ENCODE measurements at regions not wholly inside any gene's neighbourhood (a gene's known extent, or its start where the extent isn't known, plus 50 kb on each side); places are given as distances from the start of the nearest gene placed in this dataset.

DNA sequence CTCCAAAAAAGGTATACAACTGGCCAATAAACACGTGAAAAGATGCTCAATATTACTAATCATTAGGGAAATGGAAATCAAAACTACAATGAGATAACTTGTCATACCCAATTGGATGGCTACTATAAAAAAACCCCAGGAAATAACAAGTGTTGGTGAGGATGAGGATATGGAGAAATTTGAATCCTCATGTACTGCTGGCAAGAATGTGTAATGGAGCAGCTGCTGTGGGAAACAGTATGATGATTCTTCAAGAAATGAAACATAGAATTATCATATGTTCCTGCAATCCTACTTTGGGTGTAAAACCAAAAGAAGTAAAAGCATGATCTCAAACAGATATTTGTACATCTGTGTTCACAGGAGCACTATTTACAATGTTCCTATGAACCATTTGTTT lies 67.4 kb downstream of the RPLP1 start:
- no TSS peak for BruUV-seq (replicated peaks)
- Mint-ChIP-seq H3K27ac (ENCODE audit: low read depth, unreplicated experiment) (no peak overlapping the region), H3K36me3 (ENCODE audit: insufficient read depth, unreplicated experiment) (no peaks in the 10 kb centered on the region), H3K4me3 (ENCODE audit: unreplicated experiment) (no peak overlapping the region), H3K4me1 (ENCODE audit: insufficient read depth, unreplicated experiment) (no peaks in the 10 kb centered on the region), H3K9me3 (ENCODE audit: unreplicated experiment) (no peaks in the 10 kb centered on the region), H3K27me3 (ENCODE audit: insufficient read depth, unreplicated experiment) (peaks cover 11% of the 10 kb centered on the region)
- ChIA-PET CTCF (interaction anchor here (0.7 kb wide), 1 partner anchor 10 kb away, joined by 3 read pairs; no protein-coding TSS in a partner anchor), POLR2A (interaction anchor here (0.8 kb wide), 1 partner anchor 12 kb away, joined by 5 read pairs; no protein-coding TSS in a partner anchor)
- intact Hi-C loops (cut with micrococcal nuclease): loop anchor here (5.0 kb wide), 1 partner anchor 202 kb away; no protein-coding TSS in a partner anchor
- no peak for TF ChIP-seq CTCF (IDR thresholded peaks at IDR 0.05; ENCODE audit: unreplicated experiment)
- DNase-seq (ENCODE audit: unreplicated experiment): no peak

DNA sequence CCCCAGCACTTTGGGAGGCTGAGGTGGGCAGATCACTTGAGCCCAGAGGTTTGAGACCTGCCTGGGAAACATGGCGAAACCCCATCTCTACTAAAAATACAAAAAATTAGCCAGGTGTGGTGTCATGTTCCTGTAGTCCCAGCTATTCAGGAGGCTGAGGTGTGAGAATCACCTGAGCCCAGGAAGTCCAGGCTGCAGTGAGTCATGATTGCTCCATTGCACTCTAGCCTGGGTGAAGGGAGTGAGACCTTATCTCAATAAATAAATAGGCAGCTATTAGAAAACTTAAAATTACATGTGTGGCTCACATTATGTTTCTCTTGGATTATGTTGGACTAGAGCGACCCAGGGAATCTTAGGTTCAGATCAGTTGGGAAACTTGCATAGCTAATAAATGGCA lies 69.7 kb downstream of the RPLP1 start:
- TF ChIP-seq CTCF (IDR thresholded peaks at IDR 0.05; ENCODE audit: unreplicated experiment): no peak
- no peak overlapping the region for H3K4me3 Mint-ChIP-seq (ENCODE audit: unreplicated experiment)
- peaks cover 11% of the 10 kb centered on the region for H3K27me3 Mint-ChIP-seq (ENCODE audit: insufficient read depth, unreplicated experiment)
- intact Hi-C loops (cut with micrococcal nuclease): loop anchor here (2.0 to 5.0 kb wide), 3 partner anchors 56 to 574 kb away; partner anchors contain the start of gene TLE3
- peak; percentile 77 for DNase-seq (ENCODE audit: unreplicated experiment)
- BruUV-seq (replicated peaks): no TSS peak
- ChIA-PET CTCF (interaction anchor here (0.6 to 2.4 kb wide), 4 partner anchors 8 to 965 kb away, joined by 3 to 14 read pairs (median 4); no protein-coding TSS in a partner anchor), POLR2A (interaction anchor here (1.1 kb wide), 1 partner anchor 35 kb away, joined by 5 read pairs; no protein-coding TSS in a partner anchor)
- H3K4me1 Mint-ChIP-seq (ENCODE audit: insufficient read depth, unreplicated experiment): no peaks in the 10 kb centered on the region
- H3K9me3 Mint-ChIP-seq (ENCODE audit: unreplicated experiment): no peaks in the 10 kb centered on the region
- no peak overlapping the region for H3K27ac Mint-ChIP-seq (ENCODE audit: low read depth, unreplicated experiment)
- no peaks in the 10 kb centered on the region for H3K36me3 Mint-ChIP-seq (ENCODE audit: insufficient read depth, unreplicated experiment)

DNA sequence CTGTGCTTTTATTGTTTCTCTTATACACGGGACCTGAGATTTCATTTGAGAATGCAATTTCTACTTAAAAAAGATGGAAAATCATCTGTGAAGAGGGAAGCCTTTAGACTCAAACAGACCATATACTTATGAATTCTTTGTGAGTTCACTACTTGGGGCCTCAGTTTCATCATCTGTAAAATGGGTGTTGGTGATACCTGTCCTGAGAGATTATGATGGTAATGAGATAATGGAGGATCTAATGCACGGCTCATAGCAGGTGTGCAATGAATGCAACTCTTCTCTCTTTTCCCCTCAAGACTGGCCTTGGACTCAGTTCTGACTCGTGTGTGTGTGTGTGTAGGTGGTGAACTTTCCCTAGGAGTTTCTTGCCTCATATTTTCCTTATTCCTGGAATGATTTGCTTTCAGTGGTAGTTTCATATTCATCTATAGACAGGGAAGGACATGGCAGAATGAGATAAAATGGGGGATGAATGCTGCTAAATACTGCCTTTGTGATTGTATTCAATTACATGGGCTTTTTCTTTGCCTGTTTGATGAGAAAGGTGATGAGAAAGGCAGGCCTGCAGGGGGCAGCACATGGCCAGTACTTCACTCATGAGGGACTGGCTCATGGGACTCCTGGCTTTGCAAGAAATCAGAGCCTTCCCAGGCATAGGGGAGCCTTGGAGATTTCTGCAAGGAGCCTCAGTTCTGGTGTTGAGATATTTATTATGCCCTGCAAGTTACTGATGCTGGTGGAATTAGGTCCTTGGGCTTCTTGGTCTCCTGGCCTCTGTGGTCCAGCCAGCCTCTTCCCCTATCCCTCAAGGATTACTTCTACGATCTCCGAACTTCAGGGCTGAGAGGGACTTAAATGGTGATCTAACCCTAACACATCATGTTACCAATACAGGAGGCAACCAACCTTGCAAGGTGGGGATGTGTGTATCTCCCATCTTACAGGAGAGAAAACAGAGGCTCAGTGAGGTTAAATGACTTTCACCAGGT lies 70.7 kb downstream of the RPLP1 start:
- intact Hi-C loops (cut with micrococcal nuclease): loop anchor here (1.0 to 5.0 kb wide), 4 partner anchors 55 to 965 kb away; partner anchors contain the start of gene TLE3
- BruUV-seq (replicated peaks): no TSS peak
- Mint-ChIP-seq H3K4me1 (ENCODE audit: insufficient read depth, unreplicated experiment) (no peaks in the 10 kb centered on the region), H3K36me3 (ENCODE audit: insufficient read depth, unreplicated experiment) (no peaks in the 10 kb centered on the region), H3K9me3 (ENCODE audit: unreplicated experiment) (no peaks in the 10 kb centered on the region), H3K4me3 (ENCODE audit: unreplicated experiment) (no peak overlapping the region), H3K27ac (ENCODE audit: low read depth, unreplicated experiment) (no peak overlapping the region), H3K27me3 (ENCODE audit: insufficient read depth, unreplicated experiment) (peaks cover 11% of the 10 kb centered on the region)
- peak; percentile 75 for TF ChIP-seq CTCF (IDR thresholded peaks at IDR 0.05; ENCODE audit: unreplicated experiment)
- POLR2A ChIA-PET: interaction anchor here (0.6 to 1.1 kb wide), 2 partner anchors 11 to 34 kb away, joined by 3 to 5 read pairs; no protein-coding TSS in a partner anchor
- CTCF ChIA-PET: interaction anchor here (0.6 to 2.4 kb wide), 6 partner anchors 7 to 964 kb away, joined by 3 to 14 read pairs (median 4); no protein-coding TSS in a partner anchor
- peak; percentile 76 for DNase-seq (ENCODE audit: unreplicated experiment)

DNA sequence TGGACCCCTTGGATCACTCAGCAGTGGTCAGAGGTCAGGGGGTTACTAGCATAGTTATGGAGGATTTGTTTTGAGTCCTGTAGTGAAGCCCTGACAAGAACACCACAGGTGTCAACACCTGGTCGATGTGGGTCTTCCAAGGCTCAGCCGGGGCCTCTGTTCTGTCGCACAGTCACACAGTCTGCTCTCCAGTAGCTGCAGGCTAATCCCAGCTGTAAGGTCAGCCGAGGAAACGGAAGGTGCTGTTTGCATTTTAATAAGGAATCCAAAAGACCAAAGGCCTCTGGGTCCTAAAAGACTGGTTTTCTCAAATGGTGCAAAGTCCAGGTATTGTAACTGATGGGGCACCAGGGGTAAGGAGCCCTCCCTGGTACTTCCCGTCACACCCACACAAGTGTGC lies 71.7 kb downstream of the RPLP1 start:
- no peak for TF ChIP-seq CTCF (IDR thresholded peaks at IDR 0.05; ENCODE audit: unreplicated experiment)
- ChIA-PET CTCF (interaction anchor here (0.8 to 1.3 kb wide), 3 partner anchors 9 to 48 kb away, joined by 3 to 4 read pairs (median 3); no protein-coding TSS in a partner anchor), POLR2A (interaction anchor here (0.6 kb wide), 1 partner anchor 10 kb away, joined by 3 read pairs; no protein-coding TSS in a partner anchor)
- Mint-ChIP-seq H3K27ac (ENCODE audit: low read depth, unreplicated experiment) (no peak overlapping the region), H3K4me1 (ENCODE audit: insufficient read depth, unreplicated experiment) (no peaks in the 10 kb centered on the region), H3K9me3 (ENCODE audit: unreplicated experiment) (no peaks in the 10 kb centered on the region), H3K4me3 (ENCODE audit: unreplicated experiment) (no peak overlapping the region), H3K36me3 (ENCODE audit: insufficient read depth, unreplicated experiment) (no peaks in the 10 kb centered on the region), H3K27me3 (ENCODE audit: insufficient read depth, unreplicated experiment) (peaks cover 11% of the 10 kb centered on the region)
- no TSS peak for BruUV-seq (replicated peaks)
- DNase-seq (ENCODE audit: unreplicated experiment): no peak
- intact Hi-C loops (cut with micrococcal nuclease): loop anchor here (5.0 kb wide), 1 partner anchor 198 kb away; no protein-coding TSS in a partner anchor
